ENCODE measurements at regions not wholly inside any gene's neighbourhood (a gene's known extent, or its start where the extent isn't known, plus 50 kb on each side); places are given as distances from the start of the nearest gene placed in this dataset.

GRCh38 chr2:188142088-188142487 is 149.6 kb upstream of the GULP1 start:
- TF ChIP-seq CTCF (IDR thresholded peaks at IDR 0.05; ENCODE audit: insufficient read depth, low read length, poor library complexity, severe bottlenecking) (no peak), EZH2phosphoT487 (conservative IDR thresholded peaks at IDR 0.05; ENCODE audit: low read length) (no peak)
